ENCODE measurements at regions not wholly inside any gene's neighbourhood (a gene's known extent, or its start where the extent isn't known, plus 50 kb on each side); places are given as distances from the start of the nearest gene placed in this dataset.

- TF ChIP-seq, protein P1, sequence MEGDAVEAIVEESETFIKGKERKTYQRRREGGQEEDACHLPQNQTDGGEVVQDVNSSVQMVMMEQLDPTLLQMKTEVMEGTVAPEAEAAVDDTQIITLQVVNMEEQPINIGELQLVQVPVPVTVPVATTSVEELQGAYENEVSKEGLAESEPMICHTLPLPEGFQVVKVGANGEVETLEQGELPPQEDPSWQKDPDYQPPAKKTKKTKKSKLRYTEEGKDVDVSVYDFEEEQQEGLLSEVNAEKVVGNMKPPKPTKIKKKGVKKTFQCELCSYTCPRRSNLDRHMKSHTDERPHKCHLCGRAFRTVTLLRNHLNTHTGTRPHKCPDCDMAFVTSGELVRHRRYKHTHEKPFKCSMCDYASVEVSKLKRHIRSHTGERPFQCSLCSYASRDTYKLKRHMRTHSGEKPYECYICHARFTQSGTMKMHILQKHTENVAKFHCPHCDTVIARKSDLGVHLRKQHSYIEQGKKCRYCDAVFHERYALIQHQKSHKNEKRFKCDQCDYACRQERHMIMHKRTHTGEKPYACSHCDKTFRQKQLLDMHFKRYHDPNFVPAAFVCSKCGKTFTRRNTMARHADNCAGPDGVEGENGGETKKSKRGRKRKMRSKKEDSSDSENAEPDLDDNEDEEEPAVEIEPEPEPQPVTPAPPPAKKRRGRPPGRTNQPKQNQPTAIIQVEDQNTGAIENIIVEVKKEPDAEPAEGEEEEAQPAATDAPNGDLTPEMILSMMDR (IDR thresholded peaks at IDR 0.05), result no peak
- TF ChIP-seq ZFX (IDR thresholded peaks at IDR 0.05; ENCODE audit: borderline replicate concordance), result no peak
These were observed 222.7 kb upstream of the OLFM3 start for GRCh38 chr1:102219463-102219862.

Measured in 22Rv1 (cell line).